ENCODE measurements at regions not wholly inside any gene's neighbourhood (a gene's known extent, or its start where the extent isn't known, plus 50 kb on each side); places are given as distances from the start of the nearest gene placed in this dataset.

DNA sequence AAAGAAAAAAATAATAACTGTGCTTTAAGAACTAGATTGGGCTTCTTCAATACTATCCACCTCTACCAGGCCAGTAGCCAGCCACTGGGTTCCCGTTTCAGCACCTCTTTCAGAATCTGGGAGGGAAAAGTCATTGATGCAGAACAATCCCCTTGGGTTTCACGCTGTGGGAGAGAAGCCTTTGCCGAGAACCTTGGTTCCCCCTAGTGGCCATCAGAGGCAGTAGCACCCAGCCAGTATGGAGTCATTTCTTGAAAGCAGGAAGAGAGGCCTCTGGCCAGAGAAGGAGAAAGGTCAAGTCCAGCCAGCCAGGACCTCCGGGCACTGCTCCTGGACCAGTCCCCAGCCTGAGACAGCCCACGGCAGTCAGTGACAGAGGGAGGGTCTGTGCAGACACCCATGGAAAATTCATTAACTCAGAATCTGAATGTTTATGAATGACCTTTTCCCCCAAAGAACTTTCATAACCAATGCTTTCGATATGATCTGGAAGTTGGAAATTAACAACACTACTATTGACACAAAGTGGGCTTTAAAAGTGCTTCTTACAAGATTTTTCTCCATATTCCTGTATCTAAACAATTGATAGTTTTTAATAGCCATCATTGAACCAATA lies 51.2 kb upstream of the CDH5 start:
- DNase-seq = no peak

DNA sequence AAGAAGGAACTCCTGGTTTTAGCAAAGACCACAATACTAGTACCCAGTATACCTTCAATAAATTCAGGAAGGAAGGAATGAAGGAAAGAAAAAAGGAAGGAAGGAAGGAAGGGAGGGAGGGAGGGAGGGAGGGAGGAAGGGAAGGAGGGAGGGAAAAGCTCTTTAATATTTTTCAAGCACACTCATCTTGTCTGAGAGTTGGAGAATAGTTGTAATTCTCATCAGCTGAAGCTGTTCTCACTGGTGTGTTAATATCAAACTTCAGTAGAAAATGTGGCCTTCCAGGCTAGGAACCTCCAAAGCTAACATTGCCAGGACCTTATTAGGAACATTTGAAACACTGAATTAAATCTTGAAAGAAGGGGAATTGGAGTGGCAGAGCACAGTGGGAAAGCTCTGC lies 55.2 kb upstream of the CDH5 start:
- DNase-seq = no peak

GRCh38 chr16:66309215-66309807 lies 57.2 kb upstream of the CDH5 start:
- no peak for DNase-seq

- no peak for DNase-seq
These were observed 58.4 kb upstream of the CDH5 start for GRCh38 chr16:66308096-66308495.

GRCh38 chr16:66306366-66307150 lies 59.9 kb upstream of the CDH5 start:
- DNase-seq = no peak

GRCh38 chr16:66304961-66305360 lies 61.5 kb upstream of the CDH5 start:
- DNase-seq = no peak

DNA sequence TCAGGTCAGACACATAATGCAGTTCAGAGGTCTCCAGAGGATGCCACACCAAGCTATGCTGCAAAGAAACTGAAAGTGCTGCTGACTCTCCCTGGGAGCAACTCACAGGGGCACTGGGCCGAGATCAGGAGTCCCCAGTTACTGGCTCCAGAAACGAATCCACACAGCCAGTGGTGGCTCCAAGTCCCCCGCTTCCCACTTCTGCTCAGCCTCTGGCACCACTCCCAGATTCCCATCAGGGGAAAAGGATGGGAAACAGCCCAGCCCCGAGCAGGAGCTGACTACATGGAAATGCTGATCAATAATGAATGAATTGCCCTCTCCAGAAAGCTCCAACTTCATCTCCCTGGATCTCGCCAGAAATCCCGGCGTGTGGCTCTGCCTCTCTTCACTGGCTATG lies 62.3 kb upstream of the CDH5 start:
- DNase-seq = no peak

GRCh38 chr16:66300501-66300900 lies 66.0 kb upstream of the CDH5 start:
- DNase-seq = no peak

DNA sequence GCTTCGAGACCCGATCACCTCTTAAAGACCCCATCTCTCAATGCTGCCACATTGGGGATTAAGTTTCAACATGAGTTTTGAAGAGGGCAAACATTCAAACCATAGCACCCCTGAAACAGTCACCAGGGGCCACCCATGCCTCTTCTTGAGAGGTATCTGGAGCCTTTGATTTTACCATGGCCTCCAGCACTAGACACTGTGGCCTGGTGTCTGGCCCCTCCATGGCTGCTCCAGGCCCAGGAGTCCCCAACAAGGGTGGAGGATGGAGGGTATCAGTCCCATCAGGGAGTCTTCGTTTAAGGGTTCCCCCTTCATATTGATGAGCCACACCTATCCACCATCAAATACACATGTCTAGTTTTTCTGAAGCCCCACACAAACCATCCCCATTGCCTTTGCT lies 66.5 kb upstream of the CDH5 start:
- DNase-seq = no peak

GRCh38 chr16:66299349-66299748 lies 67.1 kb upstream of the CDH5 start:
- DNase-seq = no peak

DNA sequence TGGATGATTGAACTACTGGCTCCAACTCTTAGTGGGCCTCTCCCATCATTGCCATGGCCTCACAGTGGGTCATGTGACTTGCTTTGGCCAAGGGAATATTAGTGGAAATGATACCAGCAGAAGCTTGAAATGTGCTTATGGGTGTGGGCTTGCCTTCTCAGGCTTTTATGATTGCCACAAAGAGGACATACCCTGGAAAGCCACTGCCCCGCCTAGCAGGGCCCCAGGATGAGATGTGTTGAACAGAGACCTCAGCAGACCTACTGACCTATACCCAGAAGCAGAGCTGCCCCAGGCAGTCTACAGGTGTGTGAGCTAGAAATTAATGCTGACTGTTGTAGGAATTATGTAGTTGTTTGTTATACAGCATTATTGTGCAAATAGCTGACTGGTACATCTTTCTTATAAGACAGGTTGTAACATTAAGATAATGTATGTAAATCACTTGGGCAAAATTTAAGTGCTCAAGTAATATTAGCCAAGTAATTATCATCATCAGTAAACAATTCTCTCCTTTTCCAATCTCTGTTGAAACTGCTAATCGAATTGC lies 67.8 kb upstream of the CDH5 start:
- no peak for DNase-seq

GRCh38 chr16:66298006-66298405 lies 68.5 kb upstream of the CDH5 start:
- DNase-seq = no peak

GRCh38 chr16:66296591-66296990 lies 69.9 kb upstream of the CDH5 start:
- no peak for DNase-seq

- no peak for DNase-seq
These were observed 70.5 kb upstream of the CDH5 start for GRCh38 chr16:66295761-66296546.

DNA sequence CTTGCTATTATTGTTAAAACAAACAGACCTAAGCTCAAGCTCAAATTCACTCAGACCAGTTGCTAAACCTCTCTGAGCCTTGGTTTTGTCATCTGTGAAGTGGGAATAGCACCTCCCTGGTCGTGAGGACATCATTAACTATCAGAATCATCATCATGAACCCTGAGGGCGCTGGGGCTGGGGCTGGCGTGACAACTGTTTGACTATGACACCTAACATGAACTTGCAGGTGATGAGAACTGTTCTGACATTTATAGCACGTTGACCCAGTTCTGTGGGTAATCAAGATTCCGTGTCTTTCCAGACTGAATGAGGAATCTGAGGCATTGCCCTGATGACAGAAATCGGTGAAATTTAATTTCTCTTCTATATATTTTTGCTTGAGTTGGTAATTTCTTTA lies 71.3 kb upstream of the CDH5 start:
- DNase-seq = no peak

DNA sequence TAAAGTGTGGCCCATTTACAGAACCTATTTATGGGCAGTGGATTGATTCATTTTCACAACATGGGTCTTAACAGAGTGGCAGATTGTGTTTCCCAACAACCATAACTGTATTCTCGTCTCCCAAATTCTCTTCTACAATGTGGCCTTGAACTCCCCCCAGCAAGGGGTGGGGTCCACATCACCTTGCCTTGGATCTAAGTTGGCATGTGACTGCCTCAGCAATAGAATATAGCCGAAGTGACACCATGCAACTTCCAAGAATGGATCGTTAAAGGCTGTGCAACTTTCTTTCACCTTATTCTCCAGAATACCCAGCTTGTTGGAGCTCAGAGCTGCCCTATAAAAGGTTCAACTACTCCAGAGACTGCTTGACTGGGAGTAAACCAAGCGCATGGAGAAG lies 72.0 kb upstream of the CDH5 start:
- no peak for DNase-seq

DNA sequence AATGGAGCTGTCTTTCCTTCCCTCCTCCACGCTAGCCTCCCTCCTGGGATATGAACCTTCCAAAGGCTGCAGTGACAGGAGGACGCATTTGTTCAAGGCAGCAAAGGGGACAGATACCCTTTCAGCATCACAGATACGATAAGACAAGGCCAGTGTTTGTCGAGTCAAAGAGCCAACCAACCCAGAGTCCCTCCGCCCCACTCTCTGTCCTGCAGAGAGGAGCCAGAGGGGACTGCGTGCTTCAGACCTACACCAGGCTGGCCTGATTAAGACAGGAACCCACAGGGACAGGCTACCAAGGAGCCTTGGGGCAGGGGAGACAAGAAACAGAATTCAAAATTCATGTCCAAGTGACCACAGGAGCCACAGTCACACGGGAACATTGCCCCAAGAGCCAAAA lies 72.6 kb upstream of the CDH5 start:
- DNase-seq = no peak

- DNase-seq = no peak
These were observed 73.2 kb upstream of the CDH5 start for GRCh38 chr16:66293207-66293735.

- DNase-seq = no peak
These were observed 74.1 kb upstream of the CDH5 start for GRCh38 chr16:66292241-66292935.

DNA sequence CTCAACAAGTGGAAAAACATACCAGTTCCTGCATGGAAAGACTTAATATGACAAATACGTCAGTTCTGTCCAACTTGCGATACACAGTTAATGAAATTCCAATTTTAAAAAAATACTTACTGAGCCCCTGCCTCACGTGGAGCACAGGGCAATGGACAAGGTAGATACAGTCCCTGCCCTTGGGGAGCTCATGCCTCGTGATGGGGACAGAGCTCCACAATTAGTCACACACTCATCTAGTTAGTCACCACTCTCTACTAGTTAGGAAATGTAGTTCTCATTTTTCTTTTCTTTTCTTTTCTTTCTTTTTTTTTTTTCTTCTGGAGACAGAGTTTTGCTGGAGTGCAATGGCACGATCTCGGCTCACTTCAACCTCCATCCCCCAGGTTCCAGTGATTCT lies 74.7 kb upstream of the CDH5 start:
- no peak for DNase-seq

DNA sequence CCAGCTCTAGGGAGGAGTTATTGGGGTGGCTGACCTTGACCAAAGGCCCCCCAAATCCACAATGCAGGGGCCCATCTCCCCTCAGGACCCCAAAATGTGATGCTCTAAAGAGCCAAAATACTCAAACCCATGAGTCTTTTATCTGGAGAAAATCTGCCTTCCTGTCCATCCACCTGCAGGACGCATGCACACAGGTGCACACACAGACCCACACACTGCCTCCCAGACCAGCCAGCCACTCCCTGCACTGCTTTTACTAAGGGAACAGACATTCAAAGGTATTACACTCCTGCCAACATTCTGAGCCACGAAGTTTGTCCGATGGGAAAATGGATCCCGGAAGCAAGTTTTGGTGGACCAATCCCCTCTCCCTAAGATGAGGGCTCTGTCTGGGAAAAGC lies 76.1 kb upstream of the CDH5 start:
- no peak for DNase-seq

GRCh38 chr16:66289986-66290385 lies 76.5 kb upstream of the CDH5 start:
- no peak for DNase-seq

Data from GF-D8 (cell line).